Fibroblast of lung (primary cell): ENCODE measurements at regions not wholly inside any gene's neighbourhood (a gene's known extent, or its start where the extent isn't known, plus 50 kb on each side); places are given as distances from the start of the nearest gene placed in this dataset.

ENCODE experiments used
- DNase-seq, 2 donors: peaks; one replicate each; pipeline versions ENCODE4 v3.0.0 to v3.0.0-alpha.2; 2010; ENCODE audit warnings: low read depth in 2 of 2
- H2AFZ ChIP-seq: 2 replicates; pipeline ENCODE4 v1.5.1; 2012; ENCODE audit warnings: low read length, control low read depth, inconsistent platforms
- H3K27ac ChIP-seq: 2 replicates; pipeline ENCODE4 v1.5.1; 2011; ENCODE audit warnings: low read length, control low read depth; ENCODE audit not compliant: insufficient read depth
- H3K27me3 ChIP-seq: 2 replicates; pipeline ENCODE4 v1.5.1; 2011; ENCODE audit warnings: mild to moderate bottlenecking, low read length; ENCODE audit not compliant: control insufficient read depth, insufficient read depth
- H3K36me3 ChIP-seq: 2 replicates; pipeline ENCODE4 v1.5.1; 2011; ENCODE audit warnings: low read length; ENCODE audit not compliant: control insufficient read depth, insufficient read depth
- H3K4me1 ChIP-seq: 2 replicates; pipeline ENCODE4 v1.5.1; 2011; ENCODE audit warnings: low read length; ENCODE audit not compliant: control insufficient read depth, insufficient read depth; ENCODE audit errors: extremely low read depth
- H3K4me2 ChIP-seq: 2 replicates; pipeline ENCODE4 v1.5.1; 2011; ENCODE audit warnings: low read length, control low read depth; ENCODE audit not compliant: insufficient read depth; ENCODE audit errors: extremely low read depth
- H3K4me3 ChIP-seq, 4 experiments: fragments of 200-600 bp in 1 of 4; sonication (generic) in 1 of 4; replicated peaks in 1 of 4; 2 replicates each; pipeline ENCODE4 v1.5.1; 2011 to 2016; ENCODE audit warnings: low read length in 4 of 4, low read depth in 3 of 4, mild to moderate bottlenecking in 3 of 4, control low read depth in 2 of 4, inconsistent platforms in 1 of 4, mixed read lengths in 1 of 4; ENCODE audit not compliant: insufficient read depth in 1 of 4; ENCODE audit errors: control extremely low read depth in 1 of 4
- H3K79me2 ChIP-seq: 2 replicates; pipeline ENCODE4 v1.5.1; 2012; ENCODE audit warnings: mild to moderate bottlenecking, low read length, inconsistent platforms; ENCODE audit not compliant: control insufficient read depth, insufficient read depth
- H3K9ac ChIP-seq: 2 replicates; pipeline ENCODE4 v1.5.1; 2011; ENCODE audit warnings: mild to moderate bottlenecking, low read length, control low read depth; ENCODE audit not compliant: insufficient read depth
- H3K9me3 ChIP-seq: 2 replicates; pipeline ENCODE4 v1.5.1; 2012; ENCODE audit warnings: low read depth, low read length; ENCODE audit not compliant: control insufficient read depth, insufficient read depth
- H4K20me1 ChIP-seq: 2 replicates; pipeline ENCODE4 v1.5.1; 2011; ENCODE audit warnings: low read length; ENCODE audit not compliant: control insufficient read depth, insufficient read depth; ENCODE audit errors: extremely low read depth
- CTCF ChIP-seq, 2 donors: IDR thresholded peaks in 1 of 2; conservative IDR thresholded peaks in 1 of 2; 1 replicate in 1 of 2; 2 replicates in 1 of 2; pipeline ENCODE4 v1.5.1; 2011 to 2012; ENCODE audit warnings: low read length in 2 of 2, control low read depth in 1 of 2, inconsistent platforms in 1 of 2, low read depth in 1 of 2, mild to moderate bottlenecking in 1 of 2
- EZH2 ChIP-seq: IDR thresholded peaks from 2 replicates; pipeline ENCODE4 v1.5.1; 2012; ENCODE audit warnings: low read length, control low read depth, mild to moderate bottlenecking; ENCODE audit errors: missing control alignments

- no peak overlapping the region for H2AFZ ChIP-seq
- DNase-seq = no peak
- no peaks in the 10 kb centered on the region for H3K9me3 ChIP-seq
- no peak overlapping the region for H3K9ac ChIP-seq
- no peak overlapping the region for H3K4me2 ChIP-seq
- H3K4me3 ChIP-seq = no peak overlapping the region
- H3K36me3 ChIP-seq = no peaks in the 10 kb centered on the region
- no peaks in the 10 kb centered on the region for H3K4me1 ChIP-seq
- H3K79me2 ChIP-seq = no peaks in the 10 kb centered on the region
- no peak for TF ChIP-seq CTCF (conservative IDR thresholded peaks at IDR 0.05 in 1 of 2, IDR thresholded peaks at IDR 0.05 in 1 of 2; ENCODE audit: low read depth in 1 of 2, low read length in 2 of 2)
- TF ChIP-seq EZH2 = no peak
- H3K27me3 ChIP-seq = no peaks in the 10 kb centered on the region
- no peaks in the 10 kb centered on the region for H4K20me1 ChIP-seq
- H3K27ac ChIP-seq = no peak overlapping the region
These were observed 2154.9 kb downstream of the LRRC4C start for GRCh38 chr11:39304586-39304985.

GRCh38 chr11:39294648-39295047 lies 2164.8 kb downstream of the LRRC4C start:
- Histone ChIP-seq H4K20me1 (no peaks in the 10 kb centered on the region), H2AFZ (no peak overlapping the region), H3K27me3 (no peaks in the 10 kb centered on the region), H3K4me1 (no peaks in the 10 kb centered on the region), H3K9ac (no peak overlapping the region), H3K4me2 (no peak overlapping the region), H3K27ac (no peak overlapping the region), H3K4me3 (no peak overlapping the region), H3K9me3 (no peaks in the 10 kb centered on the region), H3K79me2 (no peaks in the 10 kb centered on the region), H3K36me3 (no peaks in the 10 kb centered on the region)
- no peak for DNase-seq
- TF ChIP-seq CTCF (conservative IDR thresholded peaks at IDR 0.05 in 1 of 2, IDR thresholded peaks at IDR 0.05 in 1 of 2; ENCODE audit: low read depth in 1 of 2, low read length in 2 of 2) = no peak
- no peak for TF ChIP-seq EZH2

- Histone ChIP-seq H4K20me1 (no peaks in the 10 kb centered on the region), H3K9ac (no peak overlapping the region), H2AFZ (no peak overlapping the region), H3K9me3 (no peaks in the 10 kb centered on the region), H3K27ac (no peak overlapping the region), H3K4me2 (no peak overlapping the region), H3K79me2 (no peaks in the 10 kb centered on the region), H3K27me3 (no peaks in the 10 kb centered on the region), H3K4me1 (no peaks in the 10 kb centered on the region), H3K36me3 (no peaks in the 10 kb centered on the region), H3K4me3 (no peak overlapping the region)
- no peak for DNase-seq
- TF ChIP-seq EZH2 (no peak), CTCF (conservative IDR thresholded peaks at IDR 0.05 in 1 of 2, IDR thresholded peaks at IDR 0.05 in 1 of 2; ENCODE audit: low read depth in 1 of 2, low read length in 2 of 2) (no peak)
These were observed 2171.4 kb downstream of the LRRC4C start for GRCh38 chr11:39288011-39288410.
